ENCODE measurements at regions not wholly inside any gene's neighbourhood (a gene's known extent, or its start where the extent isn't known, plus 50 kb on each side); places are given as distances from the start of the nearest gene placed in this dataset. TPM values are rescaled to one million over a fixed set of nuclear protein-coding genes. Genes with fewer than 3 reads are reported as not detected.
"Not testable (repeated sequence)": the region's sequence is repeated elsewhere in the genome, so short reads cannot be mapped to it uniquely, and the experiment has no call there.

GRCh38 chr1:223897097-223897496 lies 51.4 kb upstream of the TP53BP2 start:
- not testable (repeated sequence) for H3K79me1 ChIP-seq (replicated peaks; ENCODE audit: low read length, poor library complexity, severe bottlenecking); H2AK5ac ChIP-seq (ENCODE audit: low read length, severe bottlenecking); H4K8ac ChIP-seq (ENCODE audit: low read length); H3K9me3 ChIP-seq (ENCODE audit: control insufficient read depth, low read length); H2BK12ac ChIP-seq (ENCODE audit: low read length in 2 of 2); H3K4ac ChIP-seq (ENCODE audit: low read depth in 1 of 2, low read length in 2 of 2); DNase-seq; H2BK120ac ChIP-seq (ENCODE audit: low read depth, low read length); H3K14ac ChIP-seq (ENCODE audit: low read length in 2 of 2); H3K27ac ChIP-seq (ENCODE audit: low read length, poor library complexity, severe bottlenecking); H4K91ac ChIP-seq (ENCODE audit: low read length); H3K4me1 ChIP-seq (ENCODE audit: control insufficient read depth, insufficient read depth, low read depth, low read length); H2BK5ac ChIP-seq (ENCODE audit: low read depth, low read length, poor library complexity, severe bottlenecking); H3K18ac ChIP-seq (ENCODE audit: low read depth in 1 of 2, low read length in 2 of 2); H3K36me3 ChIP-seq (ENCODE audit: control insufficient read depth in 1 of 2, insufficient read depth in 2 of 2, low read depth in 1 of 2, low read length in 2 of 2); H3K27me3 ChIP-seq (ENCODE audit: control insufficient read depth in 1 of 2, insufficient read depth in 1 of 2, low read length in 2 of 2); H3K4me3 ChIP-seq (ENCODE audit: insufficient read depth in 1 of 2, low read depth in 1 of 2, low read length in 2 of 2); H2AFZ ChIP-seq (ENCODE audit: low read depth, low read length); H3K4me2 ChIP-seq (ENCODE audit: low read length, poor library complexity, severe bottlenecking); H3K9ac ChIP-seq (ENCODE audit: low read length); H2BK15ac ChIP-seq (ENCODE audit: low read depth, poor library complexity, severe bottlenecking); H3K23ac ChIP-seq (ENCODE audit: low read length in 2 of 2)
- no CpG with 5 or more reads among the region's 4 CpGs for WGBS

- H2BK12ac ChIP-seq (ENCODE audit: low read length in 2 of 2); H2BK15ac ChIP-seq (ENCODE audit: low read depth, poor library complexity, severe bottlenecking); H2BK120ac ChIP-seq (ENCODE audit: low read depth, low read length); H3K79me1 ChIP-seq (replicated peaks; ENCODE audit: low read length, poor library complexity, severe bottlenecking); H2AFZ ChIP-seq (ENCODE audit: low read depth, low read length); H3K4me2 ChIP-seq (ENCODE audit: low read length, poor library complexity, severe bottlenecking); H2AK5ac ChIP-seq (ENCODE audit: low read length, severe bottlenecking); H3K27me3 ChIP-seq (ENCODE audit: control insufficient read depth in 1 of 2, insufficient read depth in 1 of 2, low read length in 2 of 2); H3K27ac ChIP-seq (ENCODE audit: low read length, poor library complexity, severe bottlenecking); H3K36me3 ChIP-seq (ENCODE audit: control insufficient read depth in 1 of 2, insufficient read depth in 2 of 2, low read depth in 1 of 2, low read length in 2 of 2); DNase-seq; H3K9ac ChIP-seq (ENCODE audit: low read length); H3K9me3 ChIP-seq (ENCODE audit: control insufficient read depth, low read length); H3K4me1 ChIP-seq (ENCODE audit: control insufficient read depth, insufficient read depth, low read depth, low read length); H3K18ac ChIP-seq (ENCODE audit: low read depth in 1 of 2, low read length in 2 of 2); H3K23ac ChIP-seq (ENCODE audit: low read length in 2 of 2); H3K14ac ChIP-seq (ENCODE audit: low read length in 2 of 2); H2BK5ac ChIP-seq (ENCODE audit: low read depth, low read length, poor library complexity, severe bottlenecking); H4K8ac ChIP-seq (ENCODE audit: low read length); H3K4ac ChIP-seq (ENCODE audit: low read depth in 1 of 2, low read length in 2 of 2); H4K91ac ChIP-seq (ENCODE audit: low read length); H3K4me3 ChIP-seq (ENCODE audit: insufficient read depth in 1 of 2, low read depth in 1 of 2, low read length in 2 of 2): not testable (repeated sequence)
- 78% methylated on average over 4 of the region's 7 CpGs for WGBS
Observed at GRCh38 chr1:223895950-223896349, 50.2 kb upstream of the TP53BP2 start.

Small RNA genes in the stretch of these regions (small RNA-seq; reads per million reads assigned to genes)
- gene RNU6-1319P (ENCODE audit: low read depth) = not detected

Measured in mesenchymal stem cell (in vitro differentiated cells and primary cell).